Spleen (tissue), 11 donors: ENCODE measurements at regions not wholly inside any gene's neighbourhood (a gene's known extent, or its start where the extent isn't known, plus 50 kb on each side); places are given as distances from the start of the nearest gene placed in this dataset.

ENCODE experiments used
- DNase-seq: peaks from one replicate; pipeline ENCODE4 v3.0.0-alpha.2; 2020
- H3K27ac ChIP-seq, 8 donors: fragments of 200-600 bp; sonication (generic) in 7 of 8; 1 replicate in 4 of 8; 2 replicates in 4 of 8; pipeline versions ENCODE4 v1.5.0 to v1.8.0; 2016 to 2021; ENCODE audit warnings: inconsistent platforms in 4 of 8, mild to moderate bottlenecking in 4 of 8, moderate library complexity in 1 of 8
- H3K27me3 ChIP-seq, 7 donors: fragments of 200-600 bp; sonication (generic) in 6 of 7; replicated peaks in 1 of 7; 1 replicate in 4 of 7; 2 replicates in 3 of 7; pipeline versions ENCODE4 v1.5.0 to v1.8.0; 2016 to 2021; ENCODE audit warnings: inconsistent platforms in 3 of 7, mild to moderate bottlenecking in 1 of 7
- H3K36me3 ChIP-seq, 6 donors: fragments of 200-600 bp; sonication (generic) in 5 of 6; 1 replicate in 4 of 6; 2 replicates in 2 of 6; pipeline versions ENCODE4 v1.5.0 to v1.8.0; 2016 to 2021; ENCODE audit warnings: inconsistent platforms in 2 of 6
- H3K4me1 ChIP-seq, 6 donors: fragments of 200-600 bp; sonication (generic) in 5 of 6; 1 replicate in 3 of 6; 2 replicates in 3 of 6; pipeline versions ENCODE4 v1.5.0 to v1.8.0; 2016 to 2021; ENCODE audit warnings: inconsistent platforms in 3 of 6
- H3K4me3 ChIP-seq, 8 donors: fragments of 200-600 bp; sonication (generic) in 7 of 8; 1 replicate in 4 of 8; 2 replicates in 4 of 8; pipeline versions ENCODE4 v1.5.0 to v1.8.0; 2016 to 2021; ENCODE audit warnings: inconsistent platforms in 4 of 8, mild to moderate bottlenecking in 4 of 8, moderate library complexity in 2 of 8
- H3K9me3 ChIP-seq, 8 donors: fragments of 200-600 bp; sonication (generic) in 7 of 8; 1 replicate in 4 of 8; 2 replicates in 4 of 8; pipeline versions ENCODE4 v1.5.0 to v1.8.0; 2016 to 2021; ENCODE audit warnings: inconsistent platforms in 4 of 8
- CTCF ChIP-seq, 11 experiments: fragments of 200-600 bp in 7 of 11; fragments of 450-650 bp in 4 of 11; sonication (generic) in 4 of 11; IDR thresholded peaks in 8 of 11; conservative IDR thresholded peaks in 3 of 11; 1 replicate in 7 of 11; 2 replicates in 4 of 11; pipeline versions ENCODE4 v1.4.0 to v1.8.0; 2016 to 2021; ENCODE audit warnings: antibody characterized with exemption in 11 of 11, inconsistent platforms in 4 of 11, mild to moderate bottlenecking in 1 of 11
- POLR2A ChIP-seq, 3 donors: fragments of 450-650 bp; IDR thresholded peaks; one replicate each; pipeline ENCODE4 v1.5.1; 2017; ENCODE audit warnings: antibody characterized with exemption in 3 of 3, mild to moderate bottlenecking in 1 of 3
- POLR2AphosphoS5 ChIP-seq, 3 donors: sonication (generic); formaldehyde crosslinking; IDR thresholded peaks; one replicate each; pipeline ENCODE4 v1.5.1; 2017; ENCODE audit warnings: antibody characterized with exemption in 3 of 3
- WGBS, 5 donors: extraction: QIAGEN DNeasy Blood & Tissue Kit in 3 of 5; methylation state at CpG; one replicate each; pipeline versions ENCODE4 v1.1.5 to v1.1.7; 2013 to 2018; 5-methylcytosine and 5-hydroxymethylcytosine counted together
- intact Hi-C: fragments of 100-400 bp; cut with DNase I; formaldehyde crosslinking; loops from one replicate; pipeline ENCODE4 v1.15.0; 2023; ENCODE audit warnings: low total_unique reads
- donor health status: healthy with polysubstance abuse.
- donor health status: DM: no; HTN: no; CAD: no; lungs with moderate emphysema.
- donor health status: DM: no; HTN: no; CAD: no.
- donor health status: Bipolar disorder and iron deficiency.
- donor health status: healthy.
- donor health status: DM: no; HTN: no; CAD: no.
- donor health status: DM: yes; HTN: yes; CAD: no.

DNA sequence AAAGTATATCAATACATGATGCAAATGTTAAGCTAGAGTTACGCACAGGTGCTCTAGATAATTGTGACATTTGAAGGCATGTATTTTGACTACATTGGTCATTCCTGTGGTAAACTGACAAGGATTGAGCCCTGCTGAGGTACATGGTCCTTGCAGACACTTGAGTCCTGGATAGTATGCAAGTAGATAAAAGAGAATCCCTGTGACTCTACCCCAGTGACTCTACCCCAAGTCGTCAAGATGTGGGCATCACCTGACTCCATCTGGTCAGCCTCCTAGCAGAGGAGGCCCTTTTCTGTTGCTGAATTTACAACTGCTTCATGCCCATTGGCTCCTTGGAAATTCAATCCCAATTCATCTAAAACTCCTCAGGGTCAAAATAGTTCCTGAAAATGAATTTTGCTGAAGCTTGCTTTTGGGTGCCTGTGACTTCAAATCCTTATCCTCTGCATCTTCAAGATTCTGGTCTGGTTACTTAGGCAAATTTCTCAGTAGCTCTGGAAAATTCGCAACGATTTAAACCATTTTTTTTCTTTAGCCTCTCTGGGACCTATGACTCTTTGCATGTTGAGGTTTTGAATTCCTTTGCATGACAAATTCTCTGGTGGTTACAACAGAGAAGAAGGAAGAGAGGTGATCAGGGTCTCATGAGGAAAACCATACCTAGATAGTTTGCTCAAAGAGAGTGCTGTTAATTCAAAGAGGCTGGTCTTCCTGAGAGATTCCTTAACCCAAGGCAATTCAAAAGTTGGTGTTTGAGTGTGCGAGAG is 422.1 kb downstream of the FGF9 start:
- H3K9me3 ChIP-seq: no peaks in the 10 kb centered on the region
- WGBS, 5 donors: 83 to 87% (median 84%) methylated on average over 5 of the region's 5 CpGs
- H3K36me3 ChIP-seq: no peaks in the 10 kb centered on the region
- no peaks in the 10 kb centered on the region for H3K4me1 ChIP-seq
- no peak overlapping the region for H3K27ac ChIP-seq
- intact Hi-C loops: no loop called here
- no peak for DNase-seq
- no peaks in the 10 kb centered on the region for H3K27me3 ChIP-seq
- no peak overlapping the region for H3K4me3 ChIP-seq
- TF ChIP-seq POLR2AphosphoS5 (IDR thresholded peaks at IDR 0.05): no peak
- no peak for TF ChIP-seq CTCF (IDR thresholded peaks at IDR 0.05 in 8 of 11, conservative IDR thresholded peaks at IDR 0.05 in 3 of 11)
- TF ChIP-seq POLR2A (IDR thresholded peaks at IDR 0.05): no peak

- intact Hi-C loops: no loop called here
- Histone ChIP-seq H3K27ac (no peak overlapping the region), H3K36me3 (no peaks in the 10 kb centered on the region), H3K4me1 (no peaks in the 10 kb centered on the region), H3K4me3 (no peak overlapping the region), H3K27me3 (no peaks in the 10 kb centered on the region), H3K9me3 (peaks cover 0 to 10% (median 3%) of the 10 kb centered on the region in 8 donors)
- DNase-seq: no peak
- 77 to 85% (median 80%) methylated on average over 3 of the region's 3 CpGs for WGBS, 5 donors
- no peak for TF ChIP-seq POLR2A (IDR thresholded peaks at IDR 0.05)
- TF ChIP-seq CTCF (IDR thresholded peaks at IDR 0.05 in 8 of 11, conservative IDR thresholded peaks at IDR 0.05 in 3 of 11): no peak
- no peak for TF ChIP-seq POLR2AphosphoS5 (IDR thresholded peaks at IDR 0.05)
Measured at GRCh38 chr13:22095794-22096193, 424.9 kb downstream of the FGF9 start.

DNA sequence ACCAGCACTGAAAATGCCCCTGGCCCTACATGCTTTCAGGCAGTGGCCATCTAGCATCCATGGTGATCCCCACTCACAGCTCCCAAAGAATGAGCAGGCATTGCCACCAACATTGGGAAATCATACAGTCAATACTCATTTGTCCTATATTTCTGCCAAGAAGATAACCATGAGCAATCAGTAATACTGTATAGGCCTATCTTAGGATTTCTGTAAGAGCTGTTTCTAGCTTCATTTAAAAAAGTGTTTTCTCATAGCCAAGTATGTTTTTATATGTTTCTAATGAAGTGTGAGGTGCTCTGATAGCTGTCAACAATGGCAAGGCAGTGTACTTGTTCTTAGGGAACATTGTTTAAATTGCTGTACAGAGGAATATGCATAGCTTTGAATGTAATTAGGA is 428.7 kb downstream of the FGF9 start:
- no peaks in the 10 kb centered on the region for H3K27me3 ChIP-seq
- TF ChIP-seq POLR2AphosphoS5 (IDR thresholded peaks at IDR 0.05) (no peak), CTCF (IDR thresholded peaks at IDR 0.05 in 8 of 11, conservative IDR thresholded peaks at IDR 0.05 in 3 of 11) (no peak), POLR2A (IDR thresholded peaks at IDR 0.05) (no peak)
- no peaks in the 10 kb centered on the region for H3K4me1 ChIP-seq
- no peak overlapping the region for H3K27ac ChIP-seq
- no peaks in the 10 kb centered on the region for H3K36me3 ChIP-seq
- intact Hi-C loops: no loop called here
- H3K9me3 ChIP-seq: peaks cover 0 to 10% (median 3%) of the 10 kb centered on the region in 8 donors
- DNase-seq: no peak
- H3K4me3 ChIP-seq: no peak overlapping the region

GRCh38 chr13:22102271-22102670 is 431.4 kb downstream of the FGF9 start:
- H3K36me3 ChIP-seq: no peaks in the 10 kb centered on the region
- H3K27ac ChIP-seq: no peak overlapping the region
- no peak for TF ChIP-seq POLR2AphosphoS5 (IDR thresholded peaks at IDR 0.05)
- TF ChIP-seq CTCF (IDR thresholded peaks at IDR 0.05 in 8 of 11, conservative IDR thresholded peaks at IDR 0.05 in 3 of 11): no peak
- TF ChIP-seq POLR2A (IDR thresholded peaks at IDR 0.05): no peak
- WGBS, 5 donors: 71 to 88% (median 74%) methylated on average over 1 of the region's 1 CpG
- H3K4me3 ChIP-seq: no peak overlapping the region
- DNase-seq: no peak
- intact Hi-C loops: no loop called here
- H3K4me1 ChIP-seq: no peaks in the 10 kb centered on the region
- H3K9me3 ChIP-seq: peaks cover 0 to 10% (median 3%) of the 10 kb centered on the region in 8 donors
- no peaks in the 10 kb centered on the region for H3K27me3 ChIP-seq
